ENCODE measurements at regions not wholly inside any gene's neighbourhood (a gene's known extent, or its start where the extent isn't known, plus 50 kb on each side); places are given as distances from the start of the nearest gene placed in this dataset.
A peak's percentile ranks its signal among the peaks of the same experiment; 100 is the strongest.

DNA sequence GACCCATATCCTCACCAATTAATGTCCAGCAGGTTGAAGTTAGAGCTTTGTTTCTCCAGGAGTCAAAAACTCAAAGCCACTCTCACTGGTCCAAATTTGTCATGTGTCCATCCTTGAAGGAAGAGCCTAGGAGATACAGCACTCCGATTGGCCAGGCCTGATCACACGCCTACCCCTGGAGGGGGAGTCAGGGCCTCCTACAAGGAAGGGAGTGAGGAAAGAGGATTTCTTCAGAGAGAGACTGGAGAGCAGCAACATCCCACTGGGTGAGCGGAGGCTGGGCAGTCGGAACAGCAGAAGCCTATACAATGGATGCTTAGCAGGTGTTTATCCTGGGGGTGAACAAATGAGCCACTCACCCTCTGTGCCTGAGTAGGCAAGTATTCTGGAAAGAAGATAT is 113.9 kb downstream of the TRIM29 start:
- no peak overlapping the region for H3K4me3 ChIP-seq (ENCODE audit: low read depth in 1 of 3, low read length in 3 of 3)
- WGBS, result 86% methylated on average over 4 of the region's 4 CpGs
- no peak overlapping the region for H3K9ac ChIP-seq (ENCODE audit: low read depth in 1 of 2, low read length in 2 of 2)
- TF ChIP-seq EGR1 (IDR thresholded peaks at IDR 0.05; ENCODE audit: low read depth in 2 of 2) (no peak), RXRA (IDR thresholded peaks at IDR 0.05) (no peak), GABPA (IDR thresholded peaks at IDR 0.05 in 1 of 2, conservative IDR thresholded peaks at IDR 0.05 in 1 of 2) (no peak), HNF4A (conservative IDR thresholded peaks at IDR 0.05) (no peak), SP1 (IDR thresholded peaks at IDR 0.05) (no peak), FOXA1 (IDR thresholded peaks at IDR 0.05) (no peak), TAF1 (conservative IDR thresholded peaks at IDR 0.05) (no peak), HNF4G (IDR thresholded peaks at IDR 0.05) (no peak)
- TF ChIP-seq, protein P1, sequence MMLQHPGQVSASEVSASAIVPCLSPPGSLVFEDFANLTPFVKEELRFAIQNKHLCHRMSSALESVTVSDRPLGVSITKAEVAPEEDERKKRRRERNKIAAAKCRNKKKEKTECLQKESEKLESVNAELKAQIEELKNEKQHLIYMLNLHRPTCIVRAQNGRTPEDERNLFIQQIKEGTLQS (IDR thresholded peaks at IDR 0.05), result no peak
- TF ChIP-seq, protein P2, sequence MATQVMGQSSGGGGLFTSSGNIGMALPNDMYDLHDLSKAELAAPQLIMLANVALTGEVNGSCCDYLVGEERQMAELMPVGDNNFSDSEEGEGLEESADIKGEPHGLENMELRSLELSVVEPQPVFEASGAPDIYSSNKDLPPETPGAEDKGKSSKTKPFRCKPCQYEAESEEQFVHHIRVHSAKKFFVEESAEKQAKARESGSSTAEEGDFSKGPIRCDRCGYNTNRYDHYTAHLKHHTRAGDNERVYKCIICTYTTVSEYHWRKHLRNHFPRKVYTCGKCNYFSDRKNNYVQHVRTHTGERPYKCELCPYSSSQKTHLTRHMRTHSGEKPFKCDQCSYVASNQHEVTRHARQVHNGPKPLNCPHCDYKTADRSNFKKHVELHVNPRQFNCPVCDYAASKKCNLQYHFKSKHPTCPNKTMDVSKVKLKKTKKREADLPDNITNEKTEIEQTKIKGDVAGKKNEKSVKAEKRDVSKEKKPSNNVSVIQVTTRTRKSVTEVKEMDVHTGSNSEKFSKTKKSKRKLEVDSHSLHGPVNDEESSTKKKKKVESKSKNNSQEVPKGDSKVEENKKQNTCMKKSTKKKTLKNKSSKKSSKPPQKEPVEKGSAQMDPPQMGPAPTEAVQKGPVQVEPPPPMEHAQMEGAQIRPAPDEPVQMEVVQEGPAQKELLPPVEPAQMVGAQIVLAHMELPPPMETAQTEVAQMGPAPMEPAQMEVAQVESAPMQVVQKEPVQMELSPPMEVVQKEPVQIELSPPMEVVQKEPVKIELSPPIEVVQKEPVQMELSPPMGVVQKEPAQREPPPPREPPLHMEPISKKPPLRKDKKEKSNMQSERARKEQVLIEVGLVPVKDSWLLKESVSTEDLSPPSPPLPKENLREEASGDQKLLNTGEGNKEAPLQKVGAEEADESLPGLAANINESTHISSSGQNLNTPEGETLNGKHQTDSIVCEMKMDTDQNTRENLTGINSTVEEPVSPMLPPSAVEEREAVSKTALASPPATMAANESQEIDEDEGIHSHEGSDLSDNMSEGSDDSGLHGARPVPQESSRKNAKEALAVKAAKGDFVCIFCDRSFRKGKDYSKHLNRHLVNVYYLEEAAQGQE (IDR thresholded peaks at IDR 0.05), result no peak
- TF ChIP-seq, protein P3, sequence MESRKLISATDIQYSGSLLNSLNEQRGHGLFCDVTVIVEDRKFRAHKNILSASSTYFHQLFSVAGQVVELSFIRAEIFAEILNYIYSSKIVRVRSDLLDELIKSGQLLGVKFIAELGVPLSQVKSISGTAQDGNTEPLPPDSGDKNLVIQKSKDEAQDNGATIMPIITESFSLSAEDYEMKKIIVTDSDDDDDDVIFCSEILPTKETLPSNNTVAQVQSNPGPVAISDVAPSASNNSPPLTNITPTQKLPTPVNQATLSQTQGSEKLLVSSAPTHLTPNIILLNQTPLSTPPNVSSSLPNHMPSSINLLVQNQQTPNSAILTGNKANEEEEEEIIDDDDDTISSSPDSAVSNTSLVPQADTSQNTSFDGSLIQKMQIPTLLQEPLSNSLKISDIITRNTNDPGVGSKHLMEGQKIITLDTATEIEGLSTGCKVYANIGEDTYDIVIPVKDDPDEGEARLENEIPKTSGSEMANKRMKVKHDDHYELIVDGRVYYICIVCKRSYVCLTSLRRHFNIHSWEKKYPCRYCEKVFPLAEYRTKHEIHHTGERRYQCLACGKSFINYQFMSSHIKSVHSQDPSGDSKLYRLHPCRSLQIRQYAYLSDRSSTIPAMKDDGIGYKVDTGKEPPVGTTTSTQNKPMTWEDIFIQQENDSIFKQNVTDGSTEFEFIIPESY (IDR thresholded peaks at IDR 0.05), result no peak
- TF ChIP-seq, protein P4, sequence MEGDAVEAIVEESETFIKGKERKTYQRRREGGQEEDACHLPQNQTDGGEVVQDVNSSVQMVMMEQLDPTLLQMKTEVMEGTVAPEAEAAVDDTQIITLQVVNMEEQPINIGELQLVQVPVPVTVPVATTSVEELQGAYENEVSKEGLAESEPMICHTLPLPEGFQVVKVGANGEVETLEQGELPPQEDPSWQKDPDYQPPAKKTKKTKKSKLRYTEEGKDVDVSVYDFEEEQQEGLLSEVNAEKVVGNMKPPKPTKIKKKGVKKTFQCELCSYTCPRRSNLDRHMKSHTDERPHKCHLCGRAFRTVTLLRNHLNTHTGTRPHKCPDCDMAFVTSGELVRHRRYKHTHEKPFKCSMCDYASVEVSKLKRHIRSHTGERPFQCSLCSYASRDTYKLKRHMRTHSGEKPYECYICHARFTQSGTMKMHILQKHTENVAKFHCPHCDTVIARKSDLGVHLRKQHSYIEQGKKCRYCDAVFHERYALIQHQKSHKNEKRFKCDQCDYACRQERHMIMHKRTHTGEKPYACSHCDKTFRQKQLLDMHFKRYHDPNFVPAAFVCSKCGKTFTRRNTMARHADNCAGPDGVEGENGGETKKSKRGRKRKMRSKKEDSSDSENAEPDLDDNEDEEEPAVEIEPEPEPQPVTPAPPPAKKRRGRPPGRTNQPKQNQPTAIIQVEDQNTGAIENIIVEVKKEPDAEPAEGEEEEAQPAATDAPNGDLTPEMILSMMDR (IDR thresholded peaks at IDR 0.05; ENCODE audit: low read depth, low read length, missing input control), result no peak
- TF ChIP-seq, protein P5, sequence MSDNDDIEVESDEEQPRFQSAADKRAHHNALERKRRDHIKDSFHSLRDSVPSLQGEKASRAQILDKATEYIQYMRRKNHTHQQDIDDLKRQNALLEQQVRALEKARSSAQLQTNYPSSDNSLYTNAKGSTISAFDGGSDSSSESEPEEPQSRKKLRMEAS (IDR thresholded peaks at IDR 0.05), result no peak
- H3K27ac ChIP-seq (ENCODE audit: low read depth in 1 of 2, low read length in 2 of 2), result no peak overlapping the region
- no peak for DNase-seq (ENCODE audit: low spot score)
- H3K36me3 ChIP-seq (ENCODE audit: control insufficient read depth in 4 of 4, insufficient read depth in 3 of 4, low read depth in 1 of 4, low read length in 3 of 4), result no peaks in the 10 kb centered on the region
- H3K9me3 ChIP-seq (ENCODE audit: control insufficient read depth in 4 of 4, low read length in 3 of 4), result no peaks in the 10 kb centered on the region
- peaks cover 2 to 13% (median 7%) of the 10 kb centered on the region in 4 donors for H3K4me1 ChIP-seq (ENCODE audit: control insufficient read depth in 4 of 4, insufficient read depth in 4 of 4, low read length in 3 of 4)
- H3K27me3 ChIP-seq (ENCODE audit: control insufficient read depth in 4 of 4, insufficient read depth in 4 of 4, low read length in 3 of 4), result no peaks in the 10 kb centered on the region

DNA sequence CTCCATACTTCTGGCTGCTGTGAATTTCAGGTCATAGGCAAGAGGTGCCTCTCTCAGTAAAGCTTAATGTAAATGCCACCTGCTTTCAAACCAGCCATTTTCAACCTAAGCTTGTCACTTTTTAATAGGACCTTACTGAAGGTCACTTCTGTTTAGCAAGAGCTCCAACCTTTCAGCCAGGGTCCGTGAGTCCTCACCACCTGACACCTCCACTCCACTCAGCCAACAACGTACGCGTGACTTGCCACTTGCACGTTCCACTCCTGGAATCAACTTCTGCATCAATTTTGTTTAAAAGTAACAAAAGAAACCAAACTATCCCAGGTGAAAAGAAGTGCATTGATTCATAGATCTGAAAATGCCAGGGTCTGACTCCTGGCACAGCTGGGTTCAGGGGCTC is 114.4 kb downstream of the TRIM29 start:
- Histone ChIP-seq H3K4me3 (ENCODE audit: low read depth in 1 of 3, low read length in 3 of 3) (no peak overlapping the region), H3K36me3 (ENCODE audit: control insufficient read depth in 4 of 4, insufficient read depth in 3 of 4, low read depth in 1 of 4, low read length in 3 of 4) (no peaks in the 10 kb centered on the region), H3K27me3 (ENCODE audit: control insufficient read depth in 4 of 4, insufficient read depth in 4 of 4, low read length in 3 of 4) (no peaks in the 10 kb centered on the region), H3K9me3 (ENCODE audit: control insufficient read depth in 4 of 4, low read length in 3 of 4) (no peaks in the 10 kb centered on the region), H3K27ac (ENCODE audit: low read depth in 1 of 2, low read length in 2 of 2) (no peak overlapping the region), H3K4me1 (ENCODE audit: control insufficient read depth in 4 of 4, insufficient read depth in 4 of 4, low read length in 3 of 4) (peaks cover 2 to 13% (median 7%) of the 10 kb centered on the region in 4 donors), H3K9ac (ENCODE audit: low read depth in 1 of 2, low read length in 2 of 2) (no peak overlapping the region)
- TF ChIP-seq SP1 (IDR thresholded peaks at IDR 0.05) (no peak), HNF4A (conservative IDR thresholded peaks at IDR 0.05) (peak in 1 of 2 donors; percentile 51)
- DNase-seq (ENCODE audit: low spot score), result no peak
- WGBS, result 52% methylated on average over 5 of the region's 5 CpGs

Measured in liver (tissue), 8 donors.